A172 (cell line): ENCODE measurements at regions not wholly inside any gene's neighbourhood (a gene's known extent, or its start where the extent isn't known, plus 50 kb on each side); places are given as distances from the start of the nearest gene placed in this dataset.

Experiments
- DNase-seq: peaks from one replicate; pipeline ENCODE4 v3.0.0-alpha.2; 2015; ENCODE audit warnings: low spot score

DNA sequence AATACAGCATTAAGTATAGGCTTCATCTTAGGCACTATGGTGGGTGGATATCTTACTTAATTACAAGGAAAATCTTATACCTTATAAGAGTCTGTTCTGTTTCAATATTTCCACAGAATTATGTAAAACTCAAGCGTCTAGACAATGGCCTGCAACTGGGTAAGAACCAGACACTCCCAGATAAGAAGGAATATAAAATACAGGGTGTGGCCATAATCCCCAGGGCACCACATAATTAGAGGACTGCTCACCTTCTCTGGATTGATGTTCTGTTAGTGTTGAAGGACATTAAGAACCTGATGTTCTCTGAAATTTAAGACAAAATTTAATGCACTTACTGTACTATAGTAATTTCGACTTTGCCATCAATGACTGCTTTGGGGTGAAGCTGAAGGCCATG, 198.2 kb upstream of the ARSJ start:
- DNase-seq = no peak

DNA sequence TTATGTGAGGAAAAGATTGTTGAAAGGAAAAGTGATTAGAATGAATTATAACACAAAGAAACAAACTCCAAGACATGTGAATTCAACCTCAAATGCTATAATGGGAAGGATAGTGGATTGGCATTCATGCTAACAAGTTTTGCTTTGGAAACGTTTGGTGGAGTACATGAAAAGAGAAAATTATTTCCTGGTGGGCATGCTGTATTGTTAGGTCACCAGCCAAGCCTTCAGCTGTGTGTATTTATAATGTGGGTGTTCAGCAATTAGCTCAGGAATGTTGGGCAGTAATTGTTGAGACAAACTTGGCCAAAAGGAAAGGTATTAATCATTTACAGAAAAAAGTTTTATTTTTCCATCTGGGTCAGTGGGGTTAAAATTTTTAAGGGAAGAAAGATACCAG, 198.9 kb upstream of the ARSJ start:
- no peak for DNase-seq

DNA sequence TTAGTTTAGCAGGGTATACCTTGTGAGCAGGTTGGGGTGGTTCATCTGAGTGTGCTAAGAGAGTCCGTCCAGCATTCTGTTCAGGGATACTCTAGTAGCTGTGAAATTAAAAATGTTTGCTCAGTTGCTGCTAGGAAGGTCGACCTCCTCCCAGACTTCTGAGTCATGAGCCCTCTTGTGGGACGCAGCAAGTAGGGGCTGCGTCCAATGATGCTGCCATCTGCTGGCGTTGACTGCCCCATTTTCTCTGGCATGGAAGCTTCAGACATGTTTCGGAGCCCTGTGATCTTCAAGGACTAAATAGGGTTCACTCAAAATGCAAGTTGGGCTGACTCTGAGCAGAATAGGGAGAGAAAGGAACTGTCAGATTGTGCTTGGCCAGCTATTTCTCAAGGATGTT, 201.0 kb upstream of the ARSJ start:
- DNase-seq = peak; percentile 57

DNA sequence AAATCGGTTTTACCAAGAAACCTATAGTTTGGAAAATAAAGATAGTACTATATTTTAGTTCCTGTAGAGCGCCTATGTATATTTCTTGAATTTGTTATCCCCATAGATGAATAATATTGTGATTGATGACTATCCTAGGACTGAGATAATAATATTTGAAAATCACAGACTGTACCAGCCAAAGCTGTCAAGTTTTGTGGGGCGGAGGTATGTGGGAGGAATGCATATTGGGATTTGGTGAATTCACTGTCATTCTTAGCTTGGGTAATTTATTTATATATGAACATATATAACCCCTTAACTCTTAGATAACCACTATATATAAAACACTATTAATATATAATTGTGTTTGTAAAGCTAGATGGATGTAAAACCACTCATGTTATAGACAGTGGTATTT, 205.5 kb upstream of the ARSJ start:
- DNase-seq = no peak

DNA sequence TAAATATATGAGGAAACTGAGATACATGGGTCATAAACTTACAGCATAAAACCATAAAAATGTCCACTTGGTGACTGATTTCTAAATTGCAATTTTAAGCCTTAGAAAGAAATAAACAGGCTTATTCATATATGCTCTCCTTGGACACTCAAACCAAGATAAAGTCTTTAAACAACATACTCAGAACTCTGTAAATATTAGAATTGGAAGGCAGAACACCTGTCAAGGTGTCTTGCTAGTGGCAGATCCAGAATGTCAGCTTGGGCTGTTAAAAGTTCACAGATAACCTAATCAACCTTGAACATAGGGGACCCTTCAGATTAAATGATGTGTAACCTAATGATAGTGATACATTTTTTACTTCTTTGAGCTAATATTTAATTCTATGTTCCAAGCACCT, 208.1 kb upstream of the ARSJ start:
- no peak for DNase-seq

DNA sequence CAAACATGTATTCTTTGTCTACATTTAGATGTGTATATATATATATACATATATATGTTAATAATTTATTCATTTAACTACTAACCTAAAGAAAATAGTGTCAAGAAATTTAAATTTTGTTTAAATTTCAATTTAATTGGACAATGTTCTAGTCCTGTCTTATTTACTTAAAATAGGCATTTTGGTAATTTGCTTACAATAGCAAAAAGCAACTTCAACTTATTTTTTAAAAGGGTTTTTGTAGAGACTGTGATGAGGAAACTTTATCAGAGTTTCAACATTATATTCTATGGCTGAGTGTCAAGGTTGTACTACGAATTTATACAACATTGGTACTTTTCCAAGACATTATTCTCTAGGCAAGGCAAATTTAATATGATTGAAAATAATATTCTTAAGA, 212.0 kb upstream of the ARSJ start:
- DNase-seq = no peak

DNA sequence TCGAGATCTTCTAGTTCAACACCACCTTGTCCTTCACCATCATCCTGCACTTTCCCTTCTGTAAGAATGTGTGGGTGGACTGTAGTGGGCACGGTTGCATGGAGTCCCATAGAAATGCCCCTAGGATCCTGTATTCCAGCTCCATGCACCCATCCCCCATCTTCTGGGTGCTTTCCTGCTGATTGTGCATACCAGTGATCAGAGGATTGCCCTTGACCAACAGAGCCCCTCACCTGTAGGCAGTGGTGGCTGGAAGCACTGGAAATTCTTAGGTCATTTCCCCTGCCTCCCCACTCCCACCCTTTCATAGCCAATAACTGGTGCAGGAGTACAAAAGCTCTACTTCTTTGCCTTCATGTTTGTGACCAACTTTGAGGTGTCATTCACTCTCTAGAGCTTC, 213.4 kb upstream of the ARSJ start:
- no peak for DNase-seq

DNA sequence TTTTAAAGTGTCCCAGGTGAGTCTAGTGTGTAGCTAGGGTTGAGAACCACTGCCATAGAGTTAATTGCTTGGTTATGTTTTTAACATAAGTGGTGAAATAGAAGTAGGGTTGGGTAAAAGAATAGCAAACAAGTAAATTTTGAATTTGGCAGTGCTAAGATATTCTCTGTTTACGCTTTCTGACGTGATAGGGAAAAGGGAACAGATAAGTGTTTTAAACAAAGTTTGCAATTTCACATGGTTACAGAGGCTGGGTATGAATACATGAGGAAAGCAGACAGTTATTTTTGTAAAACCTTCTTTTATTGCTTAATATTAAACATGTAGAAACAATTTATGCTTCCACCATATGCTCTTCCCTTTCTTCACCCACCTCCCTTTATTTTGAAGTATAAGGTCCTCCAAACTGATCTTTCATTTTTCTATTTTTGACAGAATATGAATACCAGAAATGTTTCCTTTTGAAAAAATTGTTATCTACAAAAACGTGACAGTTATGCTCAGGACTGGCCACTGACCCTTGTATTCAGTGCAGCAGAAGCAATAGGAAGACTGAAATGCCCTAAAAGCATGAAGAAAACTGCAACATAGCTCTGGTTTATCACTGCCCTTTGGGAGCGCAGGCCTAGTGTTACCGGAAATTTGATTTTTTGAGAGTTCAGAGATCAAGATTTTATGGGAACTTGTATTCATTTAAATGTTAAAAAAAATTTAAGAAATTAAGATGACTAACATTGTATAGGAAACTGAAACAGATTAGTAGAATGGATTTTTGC, 214.4 kb upstream of the ARSJ start:
- DNase-seq = no peak

DNA sequence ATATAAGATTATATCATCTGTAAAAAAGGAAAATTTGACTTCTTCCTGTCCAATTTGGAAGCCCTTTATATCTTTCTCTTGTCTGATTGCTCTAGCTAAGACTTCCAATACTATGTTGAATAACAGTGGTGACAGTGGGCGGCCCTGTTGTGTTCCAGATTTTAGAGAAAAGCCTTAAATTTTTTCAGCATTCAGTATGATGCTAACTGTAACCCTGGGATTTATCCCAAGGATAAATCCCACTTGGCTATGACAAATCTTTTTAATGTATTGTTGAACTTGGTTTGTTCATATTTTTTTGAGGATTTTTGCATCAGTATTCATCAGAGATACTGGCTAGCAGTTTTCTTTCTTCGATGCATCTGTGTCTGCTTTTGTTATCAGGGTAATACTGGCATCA, 217.2 kb upstream of the ARSJ start:
- no peak for DNase-seq

DNA sequence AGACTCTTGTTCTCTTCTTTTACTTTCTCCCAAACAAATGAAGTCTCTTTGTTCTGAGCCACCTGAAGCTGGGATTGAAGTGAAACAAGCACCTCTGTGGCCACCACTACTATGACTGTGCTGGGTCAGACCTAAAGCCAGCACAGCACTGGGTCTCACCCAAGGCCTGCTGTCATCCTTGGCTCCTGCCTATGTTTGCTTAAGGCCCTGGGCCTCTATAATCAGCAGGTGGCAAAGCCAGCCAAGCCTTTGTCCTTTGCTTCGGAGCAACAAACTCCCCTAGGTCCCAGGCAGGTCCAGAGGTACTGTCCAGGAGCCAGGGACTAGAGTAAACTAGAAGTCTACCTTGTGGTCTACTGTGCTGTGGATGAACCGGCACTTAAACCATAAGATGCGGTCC, 220.6 kb upstream of the ARSJ start:
- DNase-seq = no peak

DNA sequence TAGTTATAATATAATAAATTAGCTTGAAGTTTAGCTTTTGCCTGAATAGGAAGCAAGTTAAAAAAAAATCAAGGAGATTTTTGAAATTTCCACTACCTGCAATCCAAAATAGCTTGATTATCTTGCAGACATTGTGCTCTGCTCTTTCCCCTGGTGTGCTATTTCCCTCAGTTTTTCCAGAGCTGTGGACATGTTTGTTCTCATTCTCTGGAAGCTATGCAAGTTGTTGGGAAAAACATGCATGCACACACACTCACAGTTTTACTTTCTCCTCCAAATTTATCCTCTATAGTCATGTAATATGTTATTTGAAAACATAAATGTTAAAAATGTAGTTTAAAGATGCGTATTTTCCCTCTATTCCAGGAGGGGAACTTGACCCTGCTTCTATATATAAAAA, 225.8 kb upstream of the ARSJ start:
- no peak for DNase-seq

DNA sequence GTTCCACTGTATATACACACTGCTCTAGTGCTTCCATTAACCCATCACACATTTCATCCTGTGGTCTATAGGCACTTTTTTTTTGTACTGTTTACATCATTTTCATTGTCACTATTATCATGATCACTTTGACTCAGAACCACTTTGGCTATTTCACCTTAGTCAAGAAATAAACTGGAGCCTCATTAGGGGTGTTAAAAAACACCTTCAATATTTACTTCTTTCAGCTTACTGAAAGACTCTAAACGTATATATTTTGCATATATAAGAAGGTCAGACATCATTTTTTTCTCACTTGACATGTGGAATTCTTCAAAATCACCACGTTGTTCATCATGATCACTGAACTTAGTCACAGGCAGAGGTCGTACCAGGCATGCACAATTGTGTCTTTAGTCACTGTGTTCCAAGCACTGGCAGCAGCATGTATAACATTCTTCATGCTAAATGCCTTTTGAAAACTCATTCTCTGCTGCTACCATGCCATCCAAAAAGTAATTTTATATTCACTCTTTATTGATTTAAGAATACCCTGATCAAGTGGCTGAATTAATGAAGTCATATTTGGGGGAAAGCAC, 229.2 kb upstream of the ARSJ start:
- no peak for DNase-seq

DNA sequence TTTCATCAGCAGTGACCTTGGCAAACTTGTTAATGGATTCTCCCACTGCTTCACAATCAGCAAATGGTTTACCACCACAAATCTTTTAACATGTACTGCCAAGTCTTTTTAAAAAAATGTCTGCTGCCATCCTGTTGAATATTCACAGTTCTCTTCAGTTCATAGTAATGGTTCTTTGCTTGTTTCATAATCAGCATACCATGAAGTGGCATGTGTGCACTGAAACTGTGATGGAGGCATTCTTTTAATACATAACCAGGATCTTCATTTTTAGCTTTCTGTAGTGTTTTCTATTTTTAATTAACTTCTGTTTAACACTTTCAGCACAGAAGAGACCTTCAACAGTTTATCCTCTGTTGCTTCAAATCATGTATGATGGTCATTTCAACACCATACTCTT, 230.1 kb upstream of the ARSJ start:
- DNase-seq = no peak

DNA sequence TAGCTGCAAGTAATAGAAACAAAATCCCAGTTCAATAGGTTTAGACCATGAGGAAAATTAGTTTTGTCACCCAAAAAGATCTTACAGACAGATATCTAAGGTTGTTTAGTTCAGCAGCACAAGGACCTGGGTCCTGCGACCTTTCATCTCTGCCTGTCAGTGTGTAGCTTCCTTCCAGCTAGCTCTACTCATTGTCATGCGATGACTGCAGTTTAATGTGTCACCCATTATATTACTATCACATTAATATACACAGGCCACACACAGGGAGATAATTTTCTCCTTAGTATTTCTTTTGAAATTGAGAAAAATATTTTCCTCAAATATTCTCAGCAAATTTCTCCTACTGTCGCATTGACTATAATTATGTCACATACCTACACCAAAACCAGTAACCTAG, 232.1 kb upstream of the ARSJ start:
- no peak for DNase-seq

DNA sequence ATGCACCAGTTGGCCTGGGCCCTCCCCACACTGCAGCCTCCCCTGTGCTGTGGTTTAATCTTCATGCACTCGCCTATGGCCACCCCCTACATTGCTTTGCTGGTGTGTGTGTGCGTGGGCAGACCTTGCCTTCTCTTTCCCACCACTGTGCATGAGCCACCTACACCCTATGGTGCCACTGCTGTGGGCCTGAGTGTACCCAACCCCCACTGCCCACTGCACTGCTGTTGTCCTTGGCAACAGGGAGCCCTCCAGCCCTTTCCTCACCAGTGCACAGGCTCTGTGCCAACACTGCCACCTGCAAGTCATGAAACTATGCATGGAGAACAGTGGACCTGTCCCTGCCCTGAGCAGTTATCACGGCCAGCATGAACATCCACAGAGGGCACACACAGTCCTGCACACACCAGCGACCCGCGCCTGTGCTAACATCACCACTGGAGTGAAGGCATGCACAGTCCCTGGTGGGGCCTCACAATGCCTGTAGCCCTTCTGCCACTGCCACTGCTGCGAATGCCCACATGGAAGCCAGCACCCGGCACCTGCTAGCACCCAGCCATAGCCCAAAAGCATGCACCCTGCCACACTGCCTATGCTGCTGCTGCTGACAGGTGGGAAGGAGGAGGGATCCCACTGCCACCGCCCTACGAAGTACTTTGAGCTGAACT, 237.8 kb upstream of the ARSJ start:
- DNase-seq = no peak

DNA sequence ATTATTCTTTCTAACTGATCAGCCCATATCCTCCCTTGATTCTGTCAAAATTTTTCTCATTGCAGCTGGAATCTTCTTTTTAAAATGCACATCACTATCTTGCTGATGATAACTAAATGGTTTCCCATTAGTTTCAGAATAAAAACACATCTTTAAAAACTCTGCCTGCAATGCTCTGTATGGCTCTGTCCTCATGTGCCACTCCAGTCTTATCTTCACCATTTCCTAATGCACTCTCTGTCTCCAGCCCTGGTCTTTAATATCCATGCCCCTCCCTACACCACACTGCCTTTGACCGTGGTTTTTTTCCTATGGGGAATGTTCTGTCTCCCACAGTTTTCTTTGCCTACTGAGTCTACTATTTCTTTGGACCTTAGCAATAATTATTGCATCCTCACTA, 244.1 kb upstream of the ARSJ start:
- no peak for DNase-seq

DNA sequence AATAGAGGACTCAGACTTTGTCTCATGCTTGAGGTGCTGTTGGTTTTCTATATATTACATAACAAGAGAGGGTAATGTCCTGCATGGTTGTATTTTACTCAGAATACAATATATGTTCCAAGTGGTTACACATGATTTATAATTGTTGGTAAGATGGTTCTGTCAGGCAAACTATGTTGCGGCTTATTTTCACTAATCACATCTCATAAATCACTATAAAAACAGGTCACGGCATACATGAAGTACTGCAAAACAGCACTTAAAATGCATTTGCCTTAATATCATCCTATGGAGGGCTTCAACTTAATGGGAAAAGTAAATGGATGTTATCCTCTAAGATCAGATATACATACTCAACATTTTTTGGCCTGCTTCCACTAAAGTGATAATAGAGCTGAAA, 246.0 kb upstream of the ARSJ start:
- DNase-seq = no peak

DNA sequence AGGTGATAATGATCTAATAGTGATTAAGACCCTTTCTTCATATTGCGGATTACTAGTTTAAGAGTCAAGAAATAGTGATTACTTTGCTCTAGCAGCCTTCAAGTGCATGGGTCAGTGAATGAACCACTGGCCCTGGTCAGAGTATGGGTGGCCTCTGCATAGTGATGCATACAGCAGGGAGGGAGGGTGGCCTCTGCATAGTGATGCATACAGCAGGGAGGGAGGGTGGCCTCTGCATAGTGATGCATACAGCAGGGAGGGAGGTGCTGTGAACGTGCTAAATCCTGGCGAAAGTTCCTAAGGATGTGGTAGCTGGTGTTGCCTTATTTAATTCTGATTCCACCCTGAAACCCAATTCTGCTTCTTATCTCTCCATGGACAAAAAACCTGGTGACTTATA, 246.7 kb upstream of the ARSJ start:
- no peak for DNase-seq

DNA sequence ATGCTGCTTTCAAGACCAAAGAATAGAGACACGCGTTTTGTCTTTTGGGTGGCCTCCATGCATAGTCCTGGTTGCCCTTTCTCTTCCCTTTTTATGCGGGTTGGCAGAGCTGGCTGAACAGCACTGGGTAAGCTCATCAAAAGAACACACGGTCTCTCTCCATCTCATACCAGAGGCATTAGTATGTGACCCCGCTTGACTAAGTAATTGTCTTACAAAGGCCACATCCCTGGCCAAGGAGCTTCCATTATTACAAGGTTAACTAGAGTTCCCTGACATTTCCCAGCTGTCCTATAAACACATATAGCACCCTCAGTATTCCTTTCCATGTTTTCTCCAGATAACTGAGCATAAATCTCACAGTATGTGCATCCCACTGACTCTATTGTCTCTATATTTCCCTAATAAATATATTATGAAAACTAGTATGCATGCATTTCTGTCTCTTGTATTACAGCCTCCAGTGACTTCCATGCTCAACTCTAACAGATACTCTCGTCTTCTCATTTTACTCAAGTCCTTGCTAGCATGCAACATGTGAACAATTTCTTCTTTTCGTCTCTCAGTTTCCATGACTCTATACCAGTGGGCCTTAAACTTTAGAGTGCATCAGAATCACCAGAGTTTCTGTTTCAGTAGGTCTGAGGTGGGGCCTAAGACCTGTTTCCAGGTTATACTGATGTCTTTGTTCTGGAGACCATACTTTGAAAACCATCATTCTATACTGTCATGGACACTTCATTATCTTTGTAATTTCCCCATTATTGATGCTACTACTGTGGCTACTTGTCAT, 247.7 kb upstream of the ARSJ start:
- no peak for DNase-seq

DNA sequence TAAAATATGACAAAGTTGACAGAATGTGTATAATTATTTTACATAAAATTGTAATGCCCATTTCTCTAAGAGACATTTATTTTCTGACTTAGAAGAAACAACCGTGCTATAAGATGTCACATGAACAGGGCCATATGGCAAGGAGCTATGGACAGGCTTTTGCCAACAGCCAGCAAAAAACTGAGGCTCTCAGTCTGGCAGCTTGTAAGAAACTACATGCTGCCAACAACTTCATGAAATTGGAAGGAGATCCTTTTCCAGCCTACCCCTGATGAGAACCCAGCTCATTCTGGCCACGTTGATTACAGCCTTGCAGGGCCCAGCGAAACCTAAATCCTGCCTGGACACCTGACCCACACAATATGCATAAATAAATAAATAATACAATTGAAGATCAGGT, 250.3 kb upstream of the ARSJ start:
- no peak for DNase-seq

DNA sequence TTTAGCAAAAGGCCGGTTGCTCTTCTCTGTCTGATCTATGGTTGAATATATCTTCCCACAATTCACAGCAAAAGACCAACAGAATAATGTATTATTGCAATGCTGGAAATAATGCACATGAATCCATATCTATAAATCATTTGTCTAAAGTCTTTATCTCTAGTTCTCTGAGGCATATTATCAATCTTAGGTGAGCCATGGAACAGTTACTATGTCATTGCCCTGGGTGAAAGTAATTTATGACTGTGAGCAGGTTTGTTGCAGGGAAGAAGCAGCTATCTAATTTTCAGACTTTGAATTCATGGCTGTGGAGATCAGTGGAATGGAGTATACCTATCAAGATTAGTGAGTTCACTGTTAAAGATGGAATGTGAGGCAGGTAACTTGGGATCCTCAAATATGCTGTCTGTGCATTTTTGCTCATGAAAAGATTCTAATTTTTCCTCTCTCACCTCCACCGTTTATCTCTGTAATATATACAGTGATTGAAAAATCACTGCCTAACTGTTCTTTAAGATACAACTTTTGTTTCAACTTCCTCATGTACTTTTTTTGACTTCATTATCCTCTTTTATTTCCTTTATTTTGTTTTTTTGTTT, 256.8 kb upstream of the ARSJ start:
- no peak for DNase-seq

DNA sequence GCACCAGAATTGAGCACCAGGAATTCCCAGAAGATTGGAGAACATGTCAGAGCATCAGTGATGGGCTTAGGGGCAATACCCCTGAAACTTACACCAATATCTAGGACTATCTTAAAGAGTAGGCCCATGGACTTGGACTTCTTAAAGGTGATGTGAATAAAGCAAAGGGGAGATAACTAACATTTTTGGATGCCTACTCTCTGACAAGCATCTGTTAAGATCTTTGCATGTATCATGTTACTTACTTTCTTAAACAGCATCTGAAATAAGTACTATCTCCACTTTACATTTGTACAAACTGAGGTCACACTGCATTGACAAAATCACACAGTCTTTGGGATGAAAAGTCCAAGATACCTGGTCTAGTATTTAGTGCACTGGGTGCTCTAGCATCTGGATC, 258.6 kb upstream of the ARSJ start:
- DNase-seq = no peak
